Esophagus squamous epithelium (tissue), 5 donors: ENCODE measurements at regions not wholly inside any gene's neighbourhood (a gene's known extent, or its start where the extent isn't known, plus 50 kb on each side); places are given as distances from the start of the nearest gene placed in this dataset.

Experiments used
- DNase-seq: peaks from one replicate; lab custom pipeline; 2025; lab: John Stamatoyannopoulos, UW
- H3K27ac ChIP-seq, 4 donors: fragments of 200-600 bp; sonication (generic); one replicate each; pipeline ENCODE4 v1.5.1; 2016 to 2019; ENCODE audit warnings: mild to moderate bottlenecking in 1 of 4
- H3K27me3 ChIP-seq, 4 donors: fragments of 200-600 bp; sonication (generic); 1 replicate in 3 of 4; 2 replicates in 1 of 4; pipeline versions ENCODE4 v1.5.1 to v1.6.0; 2017 to 2021; ENCODE audit warnings: antibody characterized with exemption in 1 of 4
- H3K36me3 ChIP-seq, 3 donors: fragments of 200-600 bp; sonication (generic); one replicate each; pipeline ENCODE4 v1.5.1; 2016 to 2019
- H3K4me1 ChIP-seq, 3 donors: fragments of 200-600 bp; sonication (generic); one replicate each; pipeline ENCODE4 v1.5.1; 2017 to 2019
- H3K4me3 ChIP-seq, 4 donors: fragments of 200-600 bp; sonication (generic); 1 replicate in 3 of 4; 2 replicates in 1 of 4; pipeline ENCODE4 v1.5.1; 2016 to 2019; ENCODE audit warnings: mild to moderate bottlenecking in 2 of 4, moderate library complexity in 1 of 4
- H3K9me3 ChIP-seq, 3 donors: fragments of 200-600 bp; sonication (generic); one replicate each; pipeline ENCODE4 v1.5.1; 2016 to 2019
- CTCF ChIP-seq, 6 experiments: fragments of 450-650 bp in 4 of 6; fragments of 200-600 bp in 2 of 6; sonication (generic) in 2 of 6; IDR thresholded peaks; one replicate each; pipeline ENCODE4 v1.5.1; 2016 to 2019; ENCODE audit warnings: antibody characterized with exemption in 6 of 6, mild to moderate bottlenecking in 4 of 6, moderate library complexity in 4 of 6
- POLR2A ChIP-seq, 4 donors: fragments of 450-650 bp; IDR thresholded peaks; one replicate each; pipeline ENCODE4 v1.6.1; 2017; ENCODE audit warnings: antibody characterized with exemption in 4 of 4, mild to moderate bottlenecking in 4 of 4, moderate library complexity in 3 of 4
- WGBS, 2 donors: methylation state at CpG; one replicate each; pipeline ENCODE4 v1.1.5; 2018; 5-methylcytosine and 5-hydroxymethylcytosine counted together
- intact Hi-C: fragments of 100-400 bp; cut with DNase I; formaldehyde crosslinking; loops from one replicate; pipeline ENCODE4 v1.15.0; 2022
- donor health status: DM: yes; HTN: yes; CAD: no.

DNA sequence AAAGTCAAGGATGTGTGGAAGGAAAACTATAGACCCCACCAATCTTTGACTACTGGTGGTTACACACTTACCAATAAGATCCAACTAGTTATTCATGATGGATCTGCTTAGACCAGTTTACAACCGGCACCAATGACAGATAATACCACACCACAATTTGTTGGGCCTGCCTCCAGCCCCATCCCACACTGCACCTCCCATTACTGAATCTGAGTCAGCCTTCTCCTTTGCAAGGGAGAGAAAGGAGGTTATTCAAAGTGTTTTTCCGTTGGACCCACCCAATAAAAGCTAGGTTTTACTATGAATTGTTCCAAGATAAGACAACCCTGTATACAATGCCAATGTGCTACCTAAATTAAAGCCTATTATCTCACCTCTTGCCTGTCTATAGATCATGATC lies 453.5 kb downstream of the MTRR start:
- no peaks in the 10 kb centered on the region for H3K27me3 ChIP-seq
- no peak for DNase-seq
- H3K36me3 ChIP-seq: no peaks in the 10 kb centered on the region
- no peak overlapping the region for H3K27ac ChIP-seq
- intact Hi-C loops: no loop called here
- H3K9me3 ChIP-seq: no peaks in the 10 kb centered on the region
- no peaks in the 10 kb centered on the region for H3K4me1 ChIP-seq
- TF ChIP-seq POLR2A (IDR thresholded peaks at IDR 0.05) (no peak), CTCF (IDR thresholded peaks at IDR 0.05) (no peak)
- no peak overlapping the region for H3K4me3 ChIP-seq
- WGBS, 2 donors: 28 to 29% methylated on average over 2 of the region's 2 CpGs

GRCh38 chr5:8327016-8327415 lies 458.1 kb downstream of the MTRR start:
- H3K27me3 ChIP-seq: no peaks in the 10 kb centered on the region
- no peak for TF ChIP-seq CTCF (IDR thresholded peaks at IDR 0.05)
- no peak for TF ChIP-seq POLR2A (IDR thresholded peaks at IDR 0.05)
- H3K4me1 ChIP-seq: no peaks in the 10 kb centered on the region
- 56 to 78% methylated on average over 4 of the region's 4 CpGs for WGBS, 2 donors
- intact Hi-C loops: no loop called here
- no peaks in the 10 kb centered on the region for H3K9me3 ChIP-seq
- DNase-seq: no peak
- H3K4me3 ChIP-seq: no peak overlapping the region
- H3K36me3 ChIP-seq: no peaks in the 10 kb centered on the region
- no peak overlapping the region for H3K27ac ChIP-seq

- intact Hi-C loops: no loop called here
- no peak overlapping the region for H3K4me3 ChIP-seq
- H3K9me3 ChIP-seq: no peaks in the 10 kb centered on the region
- no peaks in the 10 kb centered on the region for H3K36me3 ChIP-seq
- TF ChIP-seq POLR2A (IDR thresholded peaks at IDR 0.05) (no peak), CTCF (IDR thresholded peaks at IDR 0.05) (no peak)
- WGBS, 2 donors: 50 to 55% methylated on average over 5 of the region's 5 CpGs
- no peaks in the 10 kb centered on the region for H3K4me1 ChIP-seq
- DNase-seq: no peak
- no peak overlapping the region for H3K27ac ChIP-seq
- H3K27me3 ChIP-seq: no peaks in the 10 kb centered on the region
Measured at GRCh38 chr5:8329773-8330172, 460.8 kb downstream of the MTRR start.

- intact Hi-C loops: no loop called here
- H3K27me3 ChIP-seq: no peaks in the 10 kb centered on the region
- no peaks in the 10 kb centered on the region for H3K4me1 ChIP-seq
- no peaks in the 10 kb centered on the region for H3K9me3 ChIP-seq
- no peak for DNase-seq
- TF ChIP-seq POLR2A (IDR thresholded peaks at IDR 0.05): no peak
- TF ChIP-seq CTCF (IDR thresholded peaks at IDR 0.05): no peak
- no peak overlapping the region for H3K4me3 ChIP-seq
- H3K36me3 ChIP-seq: no peaks in the 10 kb centered on the region
- WGBS, 2 donors: 91 to 92% methylated on average over 7 to 10 of the region's 11 CpGs
- no peak overlapping the region for H3K27ac ChIP-seq
Measured at GRCh38 chr5:8332666-8333445, 463.9 kb downstream of the MTRR start.

- 33 to 53% methylated on average over 5 of the region's 5 CpGs for WGBS, 2 donors
Measured at GRCh38 chr5:8333485-8333884, 464.5 kb downstream of the MTRR start.

More at GRCh38 chr5:8333485-8333884, 464.5 kb downstream of the MTRR start:
- Histone ChIP-seq H3K36me3 (no peaks in the 10 kb centered on the region), H3K27me3 (no peaks in the 10 kb centered on the region), H3K27ac (no peak overlapping the region), H3K4me1 (no peaks in the 10 kb centered on the region), H3K9me3 (no peaks in the 10 kb centered on the region), H3K4me3 (no peak overlapping the region)
- intact Hi-C loops: no loop called here
- TF ChIP-seq POLR2A (IDR thresholded peaks at IDR 0.05) (no peak), CTCF (IDR thresholded peaks at IDR 0.05) (no peak)
- no peak for DNase-seq
